HG03442 (cell line): ENCODE measurements at regions not wholly inside any gene's neighbourhood (a gene's known extent, or its start where the extent isn't known, plus 50 kb on each side); places are given as distances from the start of the nearest gene placed in this dataset.

Experiments
- ATAC-seq: cut with Tn5 transposase; IDR thresholded peaks from one replicate; pipeline ENCODE4 v1.9.1; 2021; ENCODE audit warnings: mild to moderate bottlenecking, moderate library complexity; ENCODE audit not compliant: unreplicated experiment

GRCh38 chr3:178258121-178258520 is 278.1 kb upstream of the KCNMB2 start:
- no peak for ATAC-seq

GRCh38 chr3:178259703-178260102 is 276.5 kb upstream of the KCNMB2 start:
- ATAC-seq, result no peak

GRCh38 chr3:178260887-178261565 is 275.2 kb upstream of the KCNMB2 start:
- ATAC-seq, result no peak

GRCh38 chr3:178263236-178263916 is 272.9 kb upstream of the KCNMB2 start:
- ATAC-seq, result no peak

GRCh38 chr3:178267158-178267844 is 268.9 kb upstream of the KCNMB2 start:
- no peak for ATAC-seq

GRCh38 chr3:178270838-178271237 is 265.4 kb upstream of the KCNMB2 start:
- no peak for ATAC-seq

- ATAC-seq, result no peak
Observed at GRCh38 chr3:178271740-178272387, 264.4 kb upstream of the KCNMB2 start.

GRCh38 chr3:178272841-178273240 is 263.4 kb upstream of the KCNMB2 start:
- no peak for ATAC-seq

- ATAC-seq, result no peak
Observed at GRCh38 chr3:178274711-178275110, 261.5 kb upstream of the KCNMB2 start.

GRCh38 chr3:178275311-178275710 is 260.9 kb upstream of the KCNMB2 start:
- ATAC-seq, result no peak

- no peak for ATAC-seq
Observed at GRCh38 chr3:178275793-178276192, 260.4 kb upstream of the KCNMB2 start.

- ATAC-seq, result no peak
Observed at GRCh38 chr3:178277605-178278004, 258.6 kb upstream of the KCNMB2 start.

- no peak for ATAC-seq
Observed at GRCh38 chr3:178283561-178283960, 252.7 kb upstream of the KCNMB2 start.

- ATAC-seq, result no peak
Observed at GRCh38 chr3:178284181-178284580, 252.1 kb upstream of the KCNMB2 start.

- no peak for ATAC-seq
Observed at GRCh38 chr3:178288074-178288473, 248.2 kb upstream of the KCNMB2 start.

- ATAC-seq, result no peak
Observed at GRCh38 chr3:178289544-178290160, 246.6 kb upstream of the KCNMB2 start.

GRCh38 chr3:178291574-178292370 is 244.5 kb upstream of the KCNMB2 start:
- no peak for ATAC-seq

GRCh38 chr3:178295292-178295912 is 240.8 kb upstream of the KCNMB2 start:
- no peak for ATAC-seq

- ATAC-seq, result no peak
Observed at GRCh38 chr3:178297199-178297598, 239.0 kb upstream of the KCNMB2 start.

- no peak for ATAC-seq
Observed at GRCh38 chr3:178297740-178298139, 238.5 kb upstream of the KCNMB2 start.
